Sigmoid colon (tissue), 6 donors: ENCODE measurements at regions not wholly inside any gene's neighbourhood (a gene's known extent, or its start where the extent isn't known, plus 50 kb on each side); places are given as distances from the start of the nearest gene placed in this dataset.
A peak's percentile ranks its signal among the peaks of the same experiment; 100 is the strongest.

Source experiments
- DNase-seq: peaks from one replicate; pipeline ENCODE4 v3.0.0-alpha.2; 2019
- H3K27ac ChIP-seq, 4 donors: fragments of 200-600 bp; sonication (generic); one replicate each; pipeline ENCODE4 v1.5.1; 2016 to 2019; ENCODE audit warnings: mild to moderate bottlenecking in 1 of 4
- H3K27me3 ChIP-seq, 3 donors: fragments of 200-600 bp; sonication (generic); one replicate each; pipeline ENCODE4 v1.5.1; 2019; ENCODE audit warnings: mild to moderate bottlenecking in 1 of 3
- H3K36me3 ChIP-seq, 4 donors: fragments of 200-600 bp; sonication (generic); one replicate each; pipeline ENCODE4 v1.5.1; 2016 to 2019
- H3K4me1 ChIP-seq, 4 donors: fragments of 200-600 bp; sonication (generic); one replicate each; pipeline ENCODE4 v1.5.1; 2017 to 2019
- H3K4me3 ChIP-seq, 4 donors: fragments of 200-600 bp; sonication (generic); one replicate each; pipeline ENCODE4 v1.5.1; 2017 to 2019; ENCODE audit warnings: mild to moderate bottlenecking in 2 of 4, moderate library complexity in 1 of 4
- H3K9me3 ChIP-seq, 4 donors: fragments of 200-600 bp in 3 of 4; sonication (generic) in 3 of 4; one replicate each; pipeline versions ENCODE4 v1.5.1 to v1.6.1; 2013 to 2019
- EP300 ChIP-seq, 4 donors: sonication (generic); formaldehyde crosslinking; IDR thresholded peaks; one replicate each; pipeline ENCODE4 v1.6.1; 2017; ENCODE audit warnings: antibody characterized with exemption in 4 of 4
- POLR2A ChIP-seq, 2 donors: fragments of 450-650 bp; IDR thresholded peaks; one replicate each; pipeline ENCODE4 v1.6.1; 2016; ENCODE audit warnings: antibody characterized with exemption in 2 of 2, mild to moderate bottlenecking in 2 of 2, moderate library complexity in 2 of 2
- POLR2AphosphoS5 ChIP-seq, 4 donors: sonication (generic); formaldehyde crosslinking; IDR thresholded peaks; one replicate each; pipeline ENCODE4 v1.6.1; 2017; ENCODE audit warnings: antibody characterized with exemption in 4 of 4
- WGBS, 2 donors: extraction: QIAGEN DNeasy Blood & Tissue Kit; methylation state at CpG; one replicate each; pipeline ENCODE4 v1.1.7; 2013; 5-methylcytosine and 5-hydroxymethylcytosine counted together
- intact Hi-C: fragments of 100-400 bp; cut with DNase I; formaldehyde crosslinking; loops from one replicate; pipeline ENCODE4 v1.15.1; 2023
- TF ChIP-seq, protein P1 (sequence below), 4 experiments: fragments of 450-650 bp in 3 of 4; fragments of 200-600 bp in 1 of 4; IDR thresholded peaks; one replicate each; pipeline ENCODE4 v1.5.1; 2016 to 2019; ENCODE audit warnings: antibody characterized with exemption in 4 of 4, mild to moderate bottlenecking in 3 of 4, moderate library complexity in 2 of 4
- donor health status: healthy with polysubstance abuse.
- donor health status: healthy.

DNA sequence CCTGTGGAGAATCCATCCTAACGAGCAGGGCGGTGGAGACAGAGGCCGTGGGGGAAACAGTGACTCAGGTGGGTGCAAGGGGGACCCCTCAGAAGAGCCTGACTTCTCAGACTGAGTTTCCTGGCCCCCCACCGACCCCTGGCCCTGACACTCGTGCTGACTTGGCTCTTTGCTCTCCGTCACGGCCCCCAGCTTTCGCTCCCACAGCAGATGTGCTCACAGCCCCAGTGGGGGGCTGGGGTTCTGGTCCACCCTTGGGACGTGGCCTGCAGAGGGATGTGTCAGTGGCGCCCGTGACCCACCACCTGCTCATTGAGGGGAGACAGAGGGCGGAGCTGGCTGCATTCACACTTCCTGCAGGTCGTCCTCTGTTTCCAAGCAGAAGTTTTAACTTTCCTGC is 62.9 kb upstream of the IRX4 start:
- H3K36me3 ChIP-seq: no peaks in the 10 kb centered on the region
- intact Hi-C loops: no loop called here
- no peaks in the 10 kb centered on the region for H3K27me3 ChIP-seq
- H3K9me3 ChIP-seq: no peaks in the 10 kb centered on the region
- H3K4me1 ChIP-seq: peaks cover 0 to 8% (median 2%) of the 10 kb centered on the region in 4 donors
- H3K27ac ChIP-seq: no peak overlapping the region
- WGBS, 2 donors: 77 to 78% methylated on average over 13 of the region's 13 CpGs
- peak; percentile 57 for DNase-seq
- no peak overlapping the region for H3K4me3 ChIP-seq
- no peak for TF ChIP-seq POLR2A (IDR thresholded peaks at IDR 0.05)
- no peak for TF ChIP-seq POLR2AphosphoS5 (IDR thresholded peaks at IDR 0.05)
- no peak for TF ChIP-seq EP300 (IDR thresholded peaks at IDR 0.05)
- TF ChIP-seq, protein P1, sequence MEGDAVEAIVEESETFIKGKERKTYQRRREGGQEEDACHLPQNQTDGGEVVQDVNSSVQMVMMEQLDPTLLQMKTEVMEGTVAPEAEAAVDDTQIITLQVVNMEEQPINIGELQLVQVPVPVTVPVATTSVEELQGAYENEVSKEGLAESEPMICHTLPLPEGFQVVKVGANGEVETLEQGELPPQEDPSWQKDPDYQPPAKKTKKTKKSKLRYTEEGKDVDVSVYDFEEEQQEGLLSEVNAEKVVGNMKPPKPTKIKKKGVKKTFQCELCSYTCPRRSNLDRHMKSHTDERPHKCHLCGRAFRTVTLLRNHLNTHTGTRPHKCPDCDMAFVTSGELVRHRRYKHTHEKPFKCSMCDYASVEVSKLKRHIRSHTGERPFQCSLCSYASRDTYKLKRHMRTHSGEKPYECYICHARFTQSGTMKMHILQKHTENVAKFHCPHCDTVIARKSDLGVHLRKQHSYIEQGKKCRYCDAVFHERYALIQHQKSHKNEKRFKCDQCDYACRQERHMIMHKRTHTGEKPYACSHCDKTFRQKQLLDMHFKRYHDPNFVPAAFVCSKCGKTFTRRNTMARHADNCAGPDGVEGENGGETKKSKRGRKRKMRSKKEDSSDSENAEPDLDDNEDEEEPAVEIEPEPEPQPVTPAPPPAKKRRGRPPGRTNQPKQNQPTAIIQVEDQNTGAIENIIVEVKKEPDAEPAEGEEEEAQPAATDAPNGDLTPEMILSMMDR (IDR thresholded peaks at IDR 0.05): no peak

DNA sequence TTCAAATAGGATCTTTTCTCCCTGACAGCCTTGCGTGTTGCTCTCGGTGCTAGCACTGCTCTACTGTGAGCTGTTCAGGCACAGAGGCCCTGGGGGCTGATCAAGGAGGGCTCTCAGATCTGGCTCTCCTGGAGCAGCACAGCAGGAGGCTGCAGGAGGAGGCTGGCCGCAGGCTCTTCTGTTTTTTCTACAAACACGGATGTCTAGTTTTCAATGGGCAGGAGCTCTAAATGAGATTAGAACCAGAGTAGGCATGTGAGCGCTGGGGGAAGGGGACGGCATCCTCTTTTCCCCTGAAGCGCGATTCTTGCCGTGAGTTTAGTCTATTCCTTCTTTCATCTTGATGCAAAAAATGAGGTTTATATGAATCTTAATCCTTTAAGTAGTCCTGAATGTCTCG is 61.7 kb upstream of the IRX4 start:
- no peaks in the 10 kb centered on the region for H3K36me3 ChIP-seq
- H3K9me3 ChIP-seq: no peaks in the 10 kb centered on the region
- TF ChIP-seq EP300 (IDR thresholded peaks at IDR 0.05): no peak
- no peak for TF ChIP-seq POLR2AphosphoS5 (IDR thresholded peaks at IDR 0.05)
- TF ChIP-seq, protein P1 (IDR thresholded peaks at IDR 0.05): no peak
- TF ChIP-seq POLR2A (IDR thresholded peaks at IDR 0.05): no peak
- no peak overlapping the region for H3K27ac ChIP-seq
- H3K4me3 ChIP-seq: no peak overlapping the region
- intact Hi-C loops: no loop called here
- H3K27me3 ChIP-seq: no peaks in the 10 kb centered on the region
- 67 to 80% methylated on average over 10 of the region's 10 CpGs for WGBS, 2 donors
- H3K4me1 ChIP-seq: peaks cover 0 to 8% (median 2%) of the 10 kb centered on the region in 4 donors
- DNase-seq: no peak

DNA sequence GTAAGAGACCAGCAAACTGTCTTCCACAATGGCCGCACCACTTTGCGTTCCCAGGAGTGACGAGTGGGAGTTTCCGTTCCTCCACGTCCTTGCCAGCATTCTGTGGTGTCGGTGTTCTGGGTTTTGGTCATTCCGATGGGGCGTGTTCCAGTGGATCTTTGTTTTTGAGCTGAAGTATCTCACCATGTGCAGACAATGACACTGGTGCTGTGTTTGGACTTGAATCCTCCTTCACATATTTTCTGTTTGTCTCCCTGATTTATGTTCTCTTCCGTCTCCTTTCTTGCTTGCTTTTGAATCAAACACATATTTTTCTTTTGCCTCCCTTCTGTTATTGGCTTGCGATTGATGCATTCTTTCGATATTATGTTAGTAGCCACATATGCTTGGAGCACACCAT is 60.8 kb upstream of the IRX4 start:
- H3K27ac ChIP-seq: no peak overlapping the region

DNA sequence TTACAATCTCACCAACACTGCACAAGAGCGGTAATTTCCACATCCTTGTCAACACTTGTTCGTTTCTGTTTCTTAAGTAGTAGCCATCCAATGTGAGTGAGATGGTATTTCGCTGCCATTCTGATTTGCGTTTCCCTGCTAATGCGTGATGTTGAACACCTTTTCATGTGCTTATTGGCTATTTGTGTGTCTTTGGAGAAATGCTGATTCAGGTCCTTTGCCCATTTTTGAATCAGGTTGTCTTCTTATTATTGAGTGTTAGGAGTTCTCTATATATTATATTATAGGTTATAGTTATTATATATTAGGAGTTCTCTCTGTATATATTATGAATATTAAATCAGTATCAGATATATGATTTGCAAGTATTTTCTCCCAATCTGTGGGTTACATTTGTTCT is 59.9 kb upstream of the IRX4 start:
- H3K4me1 ChIP-seq: no peaks in the 10 kb centered on the region
- H3K9me3 ChIP-seq: no peaks in the 10 kb centered on the region
- no peaks in the 10 kb centered on the region for H3K36me3 ChIP-seq
- H3K27ac ChIP-seq: no peak overlapping the region
- no peaks in the 10 kb centered on the region for H3K27me3 ChIP-seq
- no peak for TF ChIP-seq POLR2AphosphoS5 (IDR thresholded peaks at IDR 0.05)
- DNase-seq: no peak
- H3K4me3 ChIP-seq: no peak overlapping the region
- 85 to 97% methylated on average over 5 of the region's 5 CpGs for WGBS, 2 donors
- intact Hi-C loops: no loop called here

More for the DNA sequence above, 60.8 kb upstream of the IRX4 start:
- WGBS, 2 donors: 90 to 92% methylated on average over 11 of the region's 11 CpGs
- no peak for TF ChIP-seq EP300 (IDR thresholded peaks at IDR 0.05)
- TF ChIP-seq, protein P1 (IDR thresholded peaks at IDR 0.05): no peak
- no peak for TF ChIP-seq POLR2A (IDR thresholded peaks at IDR 0.05)
- TF ChIP-seq POLR2AphosphoS5 (IDR thresholded peaks at IDR 0.05): no peak
- no peak overlapping the region for H3K4me3 ChIP-seq
- H3K4me1 ChIP-seq: no peaks in the 10 kb centered on the region
- H3K9me3 ChIP-seq: no peaks in the 10 kb centered on the region
- no peak for DNase-seq
- intact Hi-C loops: no loop called here
- H3K36me3 ChIP-seq: no peaks in the 10 kb centered on the region
- H3K27me3 ChIP-seq: no peaks in the 10 kb centered on the region

DNA sequence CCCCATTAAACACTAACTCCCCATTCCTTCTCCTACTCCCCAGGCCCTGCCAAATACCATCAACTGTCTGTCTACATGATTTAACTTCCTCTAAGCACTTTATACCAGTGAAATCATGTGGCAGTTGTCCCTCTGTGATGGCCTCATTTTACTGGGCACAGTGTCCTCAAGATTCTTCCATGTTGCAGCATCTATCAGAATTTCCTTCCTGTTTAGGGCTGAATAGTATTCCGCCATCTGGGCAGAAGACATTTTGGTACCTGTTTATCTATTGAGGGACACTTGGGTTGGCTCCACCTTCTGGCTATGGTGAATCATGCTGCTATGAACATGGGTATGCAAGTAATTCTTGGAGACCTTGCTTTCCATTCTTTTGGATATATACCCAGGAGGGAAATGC is 59.4 kb upstream of the IRX4 start:
- WGBS, 2 donors: 99% methylated on average over 1 of the region's 1 CpG
- H3K4me1 ChIP-seq: no peaks in the 10 kb centered on the region
- DNase-seq: no peak
- H3K27me3 ChIP-seq: no peaks in the 10 kb centered on the region
- H3K27ac ChIP-seq: no peak overlapping the region
- H3K9me3 ChIP-seq: no peaks in the 10 kb centered on the region
- intact Hi-C loops: no loop called here
- H3K36me3 ChIP-seq: no peaks in the 10 kb centered on the region
- TF ChIP-seq, protein P1 (IDR thresholded peaks at IDR 0.05): no peak
- TF ChIP-seq POLR2AphosphoS5 (IDR thresholded peaks at IDR 0.05) (no peak), POLR2A (IDR thresholded peaks at IDR 0.05) (no peak), EP300 (IDR thresholded peaks at IDR 0.05) (no peak)
- no peak overlapping the region for H3K4me3 ChIP-seq
